WTC11 (cell line): ENCODE measurements at regions not wholly inside any gene's neighbourhood (a gene's known extent, or its start where the extent isn't known, plus 50 kb on each side); places are given as distances from the start of the nearest gene placed in this dataset.

ENCODE experiments used
- ATAC-seq: fragments of 200-7000 bp; cut with Tn5 transposase; 2 replicates; pipeline ENCODE4 v1.10.0; 2021; ENCODE audit warnings: mild to moderate bottlenecking, moderate library complexity
- CTCF ChIA-PET: fragments of 300-600 bp; sonication (Branson Sonifier 250); formaldehyde crosslinking; loops from one replicate; lab custom pipeline; 2021; ENCODE audit warnings: antibody characterized with exemption; lab: Charles Lee
- POLR2A ChIA-PET: fragments of 350-600 bp; sonication (Branson Sonifier 250); formaldehyde crosslinking; loops from one replicate; lab custom pipeline; 2021; ENCODE audit warnings: antibody characterized with exemption; lab: Charles Lee
- DNase-seq: peaks from one replicate; pipeline ENCODE4 v3.0.0; 2021; ENCODE audit warnings: low spot score
- H3K27ac Mint-ChIP-seq: 2 replicates; pipeline ENCODE4 v1.8.0; 2021; ENCODE audit warnings: mixed read lengths
- H3K27me3 Mint-ChIP-seq: 2 replicates; pipeline ENCODE4 v1.8.0; 2021; ENCODE audit warnings: low read depth, mild to moderate bottlenecking, moderate library complexity, mixed read lengths
- H3K36me3 Mint-ChIP-seq: 2 replicates; pipeline ENCODE4 v1.8.0; 2021; ENCODE audit warnings: mixed read lengths
- H3K4me1 Mint-ChIP-seq: 2 replicates; pipeline ENCODE4 v1.8.0; 2022; ENCODE audit warnings: mixed read lengths
- H3K4me3 Mint-ChIP-seq: 2 replicates; pipeline ENCODE4 v1.8.0; 2021; ENCODE audit warnings: mild to moderate bottlenecking, moderate library complexity, mixed read lengths
- H3K9me3 Mint-ChIP-seq: 2 replicates; pipeline ENCODE4 v1.8.0; 2021; ENCODE audit warnings: mixed read lengths
- AR ChIP-seq: fragments of 250-450 bp; sonication (Bioruptor Pico); IDR thresholded peaks from 2 replicates; pipeline ENCODE4 v1.9.0; 2021; ENCODE audit warnings: mild to moderate bottlenecking
- ATF3 ChIP-seq: sonication (generic); formaldehyde crosslinking; conservative IDR thresholded peaks from 2 replicates; pipeline ENCODE4 v1.8.1; 2022; ENCODE audit warnings: mild to moderate bottlenecking, missing genetic modification reagents
- CDX4 ChIP-seq: fragments of 250-450 bp; sonication (Bioruptor Pico); IDR thresholded peaks from 2 replicates; pipeline ENCODE4 v1.9.0; 2021; ENCODE audit warnings: moderate library complexity, mild to moderate bottlenecking, inconsistent platforms, borderline replicate concordance
- ERG ChIP-seq: fragments of 250-450 bp; sonication (Bioruptor Pico); IDR thresholded peaks from 2 replicates; pipeline ENCODE4 v1.8.0; 2021; ENCODE audit warnings: mild to moderate bottlenecking
- ESRRA ChIP-seq: sonication (generic); formaldehyde crosslinking; IDR thresholded peaks from 2 replicates; pipeline ENCODE4 v1.8.1; 2022; ENCODE audit warnings: mild to moderate bottlenecking, missing genetic modification reagents, borderline replicate concordance
- GTF2I ChIP-seq: fragments of 250-450 bp; sonication (Bioruptor Pico); conservative IDR thresholded peaks from 2 replicates; pipeline ENCODE4 v1.4.0; 2021; ENCODE audit warnings: mild to moderate bottlenecking
- JAZF1 ChIP-seq: fragments of 250-450 bp; sonication (Bioruptor Pico); IDR thresholded peaks from 2 replicates; pipeline ENCODE4 v1.9.0; 2021; ENCODE audit warnings: moderate library complexity, mild to moderate bottlenecking, inconsistent platforms
- PRDM15 ChIP-seq: sonication (generic); formaldehyde crosslinking; IDR thresholded peaks from 2 replicates; pipeline ENCODE4 v1.8.0; 2022; ENCODE audit warnings: missing genetic modification reagents
- SP1 ChIP-seq: sonication (generic); formaldehyde crosslinking; conservative IDR thresholded peaks from 2 replicates; pipeline ENCODE4 v1.8.1; 2022; ENCODE audit warnings: missing genetic modification reagents
- TF ChIP-seq, protein P1 (sequence below): sonication (generic); formaldehyde crosslinking; IDR thresholded peaks from 2 replicates; pipeline ENCODE4 v1.8.0; 2022; ENCODE audit warnings: mild to moderate bottlenecking, missing genetic modification reagents
- TF ChIP-seq, protein P2 (sequence below): fragments of 250-450 bp; sonication (Bioruptor Pico); conservative IDR thresholded peaks from 2 replicates; pipeline ENCODE4 v1.9.0; 2021; ENCODE audit warnings: mild to moderate bottlenecking
- TF ChIP-seq, protein P3 (sequence below): sonication (generic); formaldehyde crosslinking; IDR thresholded peaks from 2 replicates; pipeline ENCODE4 v1.8.0; 2022; ENCODE audit warnings: mild to moderate bottlenecking, missing genetic modification reagents

GRCh38 chr13:70523622-70524021 is 415.4 kb upstream of the KLHL1 start:
- no peak overlapping the region for H3K4me3 Mint-ChIP-seq
- CTCF ChIA-PET, result no interaction called here
- ATAC-seq (no peak), DNase-seq (no peak)
- no peaks in the 10 kb centered on the region for H3K4me1 Mint-ChIP-seq
- TF ChIP-seq AR (CRISPR knock-in tag), result no peak
- TF ChIP-seq ERG, result no peak
- TF ChIP-seq, protein P1, sequence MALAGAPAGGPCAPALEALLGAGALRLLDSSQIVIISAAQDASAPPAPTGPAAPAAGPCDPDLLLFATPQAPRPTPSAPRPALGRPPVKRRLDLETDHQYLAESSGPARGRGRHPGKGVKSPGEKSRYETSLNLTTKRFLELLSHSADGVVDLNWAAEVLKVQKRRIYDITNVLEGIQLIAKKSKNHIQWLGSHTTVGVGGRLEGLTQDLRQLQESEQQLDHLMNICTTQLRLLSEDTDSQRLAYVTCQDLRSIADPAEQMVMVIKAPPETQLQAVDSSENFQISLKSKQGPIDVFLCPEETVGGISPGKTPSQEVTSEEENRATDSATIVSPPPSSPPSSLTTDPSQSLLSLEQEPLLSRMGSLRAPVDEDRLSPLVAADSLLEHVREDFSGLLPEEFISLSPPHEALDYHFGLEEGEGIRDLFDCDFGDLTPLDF, result no peak
- TF ChIP-seq CDX4 (CRISPR knock-in tag), result no peak
- TF ChIP-seq, protein P2, sequence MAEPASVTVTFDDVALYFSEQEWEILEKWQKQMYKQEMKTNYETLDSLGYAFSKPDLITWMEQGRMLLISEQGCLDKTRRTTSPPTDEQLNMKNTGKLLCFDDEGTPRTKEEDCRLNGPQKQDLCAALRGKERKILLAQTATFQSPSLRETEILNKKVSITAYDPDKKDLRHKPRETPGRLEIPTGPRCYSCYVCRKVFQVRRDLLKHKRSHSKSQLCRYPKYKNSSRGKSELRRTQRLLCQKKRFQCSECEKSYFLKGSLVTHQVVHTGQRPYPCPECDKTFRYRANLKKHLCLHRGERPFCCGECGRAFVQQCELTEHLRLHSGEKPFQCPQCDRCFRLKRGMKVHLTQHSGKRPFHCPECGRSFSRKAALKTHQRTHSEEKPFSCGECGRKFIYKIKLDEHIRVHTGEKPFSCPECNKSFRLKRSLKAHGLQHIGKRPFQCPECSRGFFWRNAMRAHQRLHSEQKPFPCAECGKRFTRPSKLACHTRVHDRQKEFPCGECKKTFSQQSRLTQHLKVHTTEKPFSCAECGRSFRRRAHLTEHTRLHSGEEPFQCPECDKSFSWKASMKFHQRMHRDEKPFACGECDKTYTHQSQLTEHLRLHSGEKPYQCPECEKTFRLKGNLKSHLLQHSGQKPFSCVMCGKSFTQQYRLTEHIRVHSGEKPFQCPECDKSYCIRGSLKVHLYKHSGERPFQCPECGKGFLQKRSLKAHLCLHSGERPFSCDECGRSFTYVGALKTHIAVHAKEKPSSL (CRISPR knock-in tag), result no peak
- TF ChIP-seq ESRRA (CRISPR knock-in tag), result no peak
- POLR2A ChIA-PET, result no interaction called here
- H3K36me3 Mint-ChIP-seq, result no peaks in the 10 kb centered on the region
- H3K27me3 Mint-ChIP-seq, result no peaks in the 10 kb centered on the region
- no peaks in the 10 kb centered on the region for H3K9me3 Mint-ChIP-seq
- no peak overlapping the region for H3K27ac Mint-ChIP-seq

GRCh38 chr13:70520275-70521036 is 412.2 kb upstream of the KLHL1 start:
- CTCF ChIA-PET, result no interaction called here
- Mint-ChIP-seq H3K4me1 (no peaks in the 10 kb centered on the region), H3K27ac (no peak overlapping the region), H3K27me3 (no peaks in the 10 kb centered on the region), H3K36me3 (no peaks in the 10 kb centered on the region), H3K9me3 (no peaks in the 10 kb centered on the region), H3K4me3 (no peak overlapping the region)
- DNase-seq (no peak), ATAC-seq (no peak)
- TF ChIP-seq ATF3 (CRISPR knock-in tag), result no peak
- POLR2A ChIA-PET, result interaction anchor here (0.7 kb wide), 1 partner anchor 25 kb away, joined by 4 read pairs; no protein-coding TSS in a partner anchor

- Mint-ChIP-seq H3K27ac (no peak overlapping the region), H3K36me3 (no peaks in the 10 kb centered on the region), H3K4me1 (no peaks in the 10 kb centered on the region), H3K9me3 (no peaks in the 10 kb centered on the region), H3K4me3 (no peak overlapping the region), H3K27me3 (no peaks in the 10 kb centered on the region)
- DNase-seq, result no peak
- ChIA-PET POLR2A (no interaction called here), CTCF (no interaction called here)
- TF ChIP-seq SP1 (CRISPR knock-in tag), result no peak
- no peak for TF ChIP-seq JAZF1 (CRISPR knock-in tag)
- no peak for TF ChIP-seq ESRRA (CRISPR knock-in tag)
- TF ChIP-seq GTF2I (CRISPR knock-in tag), result no peak
- TF ChIP-seq, protein P1, result no peak
- TF ChIP-seq PRDM15 (CRISPR knock-in tag), result no peak
- TF ChIP-seq, protein P3, sequence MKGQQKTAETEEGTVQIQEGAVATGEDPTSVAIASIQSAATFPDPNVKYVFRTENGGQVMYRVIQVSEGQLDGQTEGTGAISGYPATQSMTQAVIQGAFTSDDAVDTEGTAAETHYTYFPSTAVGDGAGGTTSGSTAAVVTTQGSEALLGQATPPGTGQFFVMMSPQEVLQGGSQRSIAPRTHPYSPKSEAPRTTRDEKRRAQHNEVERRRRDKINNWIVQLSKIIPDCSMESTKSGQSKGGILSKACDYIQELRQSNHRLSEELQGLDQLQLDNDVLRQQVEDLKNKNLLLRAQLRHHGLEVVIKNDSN (CRISPR knock-in tag), result no peak
- no peak for ATAC-seq
Measured at GRCh38 chr13:70518081-70518480, 409.8 kb upstream of the KLHL1 start.
